Type B pancreatic cell (in vitro differentiated cells): ENCODE measurements at regions not wholly inside any gene's neighbourhood (a gene's known extent, or its start where the extent isn't known, plus 50 kb on each side); places are given as distances from the start of the nearest gene placed in this dataset.

Experiments used
- DNase-seq: peaks from one replicate; pipeline ENCODE4 v3.0.0; 2021; ENCODE audit warnings: mixed read lengths; ENCODE audit not compliant: unreplicated experiment; ENCODE audit errors: extremely low spot score
- H3K27ac Mint-ChIP-seq: 2 replicates; pipeline ENCODE4 v1.8.0; 2021; ENCODE audit warnings: mild to moderate bottlenecking, mixed read lengths
- H3K27me3 Mint-ChIP-seq: 2 replicates; pipeline ENCODE4 v1.8.0; 2021; ENCODE audit warnings: mixed read lengths
- H3K36me3 Mint-ChIP-seq: 2 replicates; pipeline ENCODE4 v1.8.0; 2021; ENCODE audit warnings: mixed read lengths
- H3K4me1 Mint-ChIP-seq: one replicate; pipeline ENCODE4 v1.8.0; 2021; ENCODE audit warnings: mixed read lengths; ENCODE audit not compliant: unreplicated experiment
- H3K4me3 Mint-ChIP-seq: 2 replicates; pipeline ENCODE4 v1.8.0; 2021; ENCODE audit warnings: mild to moderate bottlenecking, mixed read lengths
- H3K9me3 Mint-ChIP-seq: 2 replicates; pipeline ENCODE4 v1.8.0; 2021; ENCODE audit warnings: mixed read lengths
- TF ChIP-seq, protein P1 (sequence below): fragments of 200-600 bp; sonication (generic); conservative IDR thresholded peaks from 2 replicates; pipeline ENCODE4 v1.5.0; 2021; ENCODE audit warnings: antibody characterized with exemption, mild to moderate bottlenecking

- peaks cover 14% of the 10 kb centered on the region for H3K9me3 Mint-ChIP-seq
- TF ChIP-seq, protein P1, sequence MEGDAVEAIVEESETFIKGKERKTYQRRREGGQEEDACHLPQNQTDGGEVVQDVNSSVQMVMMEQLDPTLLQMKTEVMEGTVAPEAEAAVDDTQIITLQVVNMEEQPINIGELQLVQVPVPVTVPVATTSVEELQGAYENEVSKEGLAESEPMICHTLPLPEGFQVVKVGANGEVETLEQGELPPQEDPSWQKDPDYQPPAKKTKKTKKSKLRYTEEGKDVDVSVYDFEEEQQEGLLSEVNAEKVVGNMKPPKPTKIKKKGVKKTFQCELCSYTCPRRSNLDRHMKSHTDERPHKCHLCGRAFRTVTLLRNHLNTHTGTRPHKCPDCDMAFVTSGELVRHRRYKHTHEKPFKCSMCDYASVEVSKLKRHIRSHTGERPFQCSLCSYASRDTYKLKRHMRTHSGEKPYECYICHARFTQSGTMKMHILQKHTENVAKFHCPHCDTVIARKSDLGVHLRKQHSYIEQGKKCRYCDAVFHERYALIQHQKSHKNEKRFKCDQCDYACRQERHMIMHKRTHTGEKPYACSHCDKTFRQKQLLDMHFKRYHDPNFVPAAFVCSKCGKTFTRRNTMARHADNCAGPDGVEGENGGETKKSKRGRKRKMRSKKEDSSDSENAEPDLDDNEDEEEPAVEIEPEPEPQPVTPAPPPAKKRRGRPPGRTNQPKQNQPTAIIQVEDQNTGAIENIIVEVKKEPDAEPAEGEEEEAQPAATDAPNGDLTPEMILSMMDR: no peak
- no peak for DNase-seq
- no peaks in the 10 kb centered on the region for H3K4me1 Mint-ChIP-seq
- H3K27me3 Mint-ChIP-seq: no peaks in the 10 kb centered on the region
- H3K36me3 Mint-ChIP-seq: no peaks in the 10 kb centered on the region
- H3K4me3 Mint-ChIP-seq: no peak overlapping the region
- H3K27ac Mint-ChIP-seq: no peak overlapping the region
Measured at GRCh38 chr12:81896771-81897170, 137.6 kb upstream of the PPFIA2 start.

- no peaks in the 10 kb centered on the region for H3K4me1 Mint-ChIP-seq
- DNase-seq: no peak
- H3K27ac Mint-ChIP-seq: no peak overlapping the region
Measured at GRCh38 chr12:81888961-81889360, 129.8 kb upstream of the PPFIA2 start.

GRCh38 chr12:81888106-81888740 lies 129.1 kb upstream of the PPFIA2 start:
- no peak overlapping the region for H3K27ac Mint-ChIP-seq
- H3K36me3 Mint-ChIP-seq: no peaks in the 10 kb centered on the region
- no peak for DNase-seq
- H3K9me3 Mint-ChIP-seq: no peaks in the 10 kb centered on the region
- H3K4me3 Mint-ChIP-seq: no peak overlapping the region
- H3K27me3 Mint-ChIP-seq: no peaks in the 10 kb centered on the region
- H3K4me1 Mint-ChIP-seq: no peaks in the 10 kb centered on the region
- TF ChIP-seq, protein P1: no peak

More at GRCh38 chr12:81888961-81889360, 129.8 kb upstream of the PPFIA2 start:
- no peaks in the 10 kb centered on the region for H3K36me3 Mint-ChIP-seq
- H3K9me3 Mint-ChIP-seq: no peaks in the 10 kb centered on the region
- H3K4me3 Mint-ChIP-seq: no peak overlapping the region
- no peaks in the 10 kb centered on the region for H3K27me3 Mint-ChIP-seq
- TF ChIP-seq, protein P1: no peak

GRCh38 chr12:81874586-81874985 lies 115.4 kb upstream of the PPFIA2 start:
- no peaks in the 10 kb centered on the region for H3K4me1 Mint-ChIP-seq
- H3K27ac Mint-ChIP-seq: no peak overlapping the region
- DNase-seq: no peak
- no peak overlapping the region for H3K4me3 Mint-ChIP-seq
- H3K9me3 Mint-ChIP-seq: no peaks in the 10 kb centered on the region
- TF ChIP-seq, protein P1: no peak
- no peaks in the 10 kb centered on the region for H3K27me3 Mint-ChIP-seq
- no peaks in the 10 kb centered on the region for H3K36me3 Mint-ChIP-seq

GRCh38 chr12:81874166-81874565 lies 115.0 kb upstream of the PPFIA2 start:
- H3K4me3 Mint-ChIP-seq: no peak overlapping the region
- no peaks in the 10 kb centered on the region for H3K36me3 Mint-ChIP-seq
- no peak for DNase-seq
- H3K9me3 Mint-ChIP-seq: no peaks in the 10 kb centered on the region
- no peak overlapping the region for H3K27ac Mint-ChIP-seq
- no peaks in the 10 kb centered on the region for H3K4me1 Mint-ChIP-seq
- no peaks in the 10 kb centered on the region for H3K27me3 Mint-ChIP-seq
- TF ChIP-seq, protein P1: no peak
